GM18861 (cell line): ENCODE measurements at regions not wholly inside any gene's neighbourhood (a gene's known extent, or its start where the extent isn't known, plus 50 kb on each side); places are given as distances from the start of the nearest gene placed in this dataset.

Source experiments
- ATAC-seq: cut with Tn5 transposase; IDR thresholded peaks from one replicate; pipeline ENCODE4 v1.9.1; 2021; ENCODE audit not compliant: unreplicated experiment

GRCh38 chr18:24975496-24976372, 376.2 kb downstream of the ZNF521 start:
- ATAC-seq, result no peak

DNA sequence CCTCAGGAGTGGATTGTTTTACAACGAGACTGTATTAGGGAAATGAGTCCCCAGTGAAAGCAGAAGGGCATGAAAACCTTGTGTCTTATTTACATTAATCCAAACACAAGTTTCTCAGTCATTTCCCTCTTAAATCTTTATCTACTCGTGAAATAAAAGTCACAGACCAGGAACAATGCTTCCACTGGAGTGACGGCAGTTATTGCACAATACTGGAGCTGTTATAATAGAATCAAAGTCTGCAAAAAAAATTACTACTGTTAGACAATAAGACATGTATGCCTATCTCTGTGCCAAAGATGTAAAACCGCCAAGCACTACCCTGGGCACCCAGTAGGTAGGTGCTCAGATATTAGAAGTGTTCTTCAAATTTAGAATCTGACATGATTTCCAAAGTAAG, 375.5 kb downstream of the ZNF521 start:
- no peak for ATAC-seq

GRCh38 chr18:24979235-24979634, 372.7 kb downstream of the ZNF521 start:
- no peak for ATAC-seq

- ATAC-seq, result no peak
These were observed 369.1 kb downstream of the ZNF521 start for GRCh38 chr18:24982831-24983230.

DNA sequence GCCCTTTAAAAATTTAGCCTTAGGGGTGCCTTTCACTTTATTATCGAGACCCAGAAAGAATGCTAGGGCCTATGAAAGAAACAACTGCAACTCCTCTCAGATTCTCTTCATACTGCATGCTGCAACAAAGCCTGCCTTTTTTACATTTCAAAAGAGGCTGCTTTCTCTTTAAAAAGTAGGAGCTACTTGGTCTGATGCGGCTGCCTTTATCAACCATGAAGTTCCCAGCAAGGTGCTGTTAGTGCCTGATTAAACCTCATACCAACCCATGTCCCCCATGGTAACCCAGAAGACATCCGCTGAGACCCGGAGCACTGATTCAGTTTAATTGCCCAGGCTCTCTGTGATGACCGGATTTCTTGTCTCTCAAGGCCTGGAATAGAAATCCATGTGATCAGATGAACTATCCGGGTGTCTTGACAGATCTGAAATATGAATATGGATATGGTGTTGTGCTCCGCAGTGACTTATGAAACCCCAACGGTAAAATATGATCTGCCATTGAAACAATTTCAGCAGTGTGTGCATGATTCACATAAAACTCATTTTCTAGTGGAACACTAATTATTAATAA, 368.3 kb downstream of the ZNF521 start:
- no peak for ATAC-seq

DNA sequence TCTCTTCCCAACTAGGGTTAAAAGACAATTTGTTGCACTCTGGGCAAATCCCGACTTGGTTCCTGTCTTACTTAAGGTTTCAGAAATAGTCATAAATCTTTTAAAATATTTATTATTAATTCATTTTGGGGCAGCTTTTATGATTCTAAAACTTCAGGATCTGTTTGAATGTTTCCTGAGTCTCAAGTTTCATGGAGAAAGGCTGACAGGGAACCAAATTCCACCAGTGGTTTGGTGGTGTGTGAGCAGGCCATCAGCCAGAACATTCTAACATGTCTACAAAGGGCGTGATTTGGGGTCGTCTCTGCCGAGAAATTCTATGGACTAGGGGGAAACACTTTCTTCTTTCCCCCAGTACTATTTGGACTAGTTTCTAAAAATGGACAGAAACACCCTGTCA, 366.4 kb downstream of the ZNF521 start:
- ATAC-seq, result no peak

- no peak for ATAC-seq
These were observed 365.2 kb downstream of the ZNF521 start for GRCh38 chr18:24986666-24987302.

GRCh38 chr18:24987303-24988252, 364.4 kb downstream of the ZNF521 start:
- ATAC-seq, result no peak

- no peak for ATAC-seq
These were observed 363.6 kb downstream of the ZNF521 start for GRCh38 chr18:24988253-24988840.

DNA sequence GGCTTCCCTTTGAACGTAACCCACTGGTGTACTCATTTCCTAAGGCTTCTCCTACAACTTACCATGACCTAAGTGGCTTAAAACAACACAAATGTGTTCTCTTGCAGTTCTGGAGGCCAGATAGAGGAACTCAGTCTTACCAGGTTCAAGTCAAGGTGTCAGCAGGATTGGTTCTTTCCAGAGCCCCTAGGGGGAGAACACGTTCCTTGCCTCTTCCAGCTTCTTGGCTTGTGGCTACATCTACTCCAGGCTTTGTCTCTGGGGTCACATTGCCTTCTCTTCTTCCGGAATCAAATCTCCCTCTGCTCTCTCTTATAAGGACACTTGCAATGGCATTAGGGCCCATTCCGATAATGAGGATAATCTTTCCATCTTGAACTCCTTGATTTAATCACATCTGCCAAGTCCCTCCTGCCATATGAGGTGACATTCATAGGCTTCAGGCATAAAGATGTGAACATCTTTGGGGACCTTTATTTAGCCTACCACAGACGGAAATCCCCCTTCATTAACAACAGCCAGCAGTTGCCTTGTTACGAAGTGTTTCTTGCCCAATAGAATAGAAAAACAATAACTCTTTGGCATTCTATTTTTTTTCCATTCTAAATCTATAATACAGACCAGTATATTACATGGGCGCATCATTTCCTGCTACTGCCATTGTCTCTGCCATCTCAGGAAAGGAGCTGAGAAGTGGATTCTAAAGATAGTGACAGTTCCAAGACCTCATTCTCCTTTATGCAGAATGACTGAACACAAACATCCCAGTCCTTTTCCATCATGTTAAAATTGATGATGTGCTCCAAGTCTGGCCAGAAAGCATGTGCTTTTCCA, 362.0 kb downstream of the ZNF521 start:
- no peak for ATAC-seq

DNA sequence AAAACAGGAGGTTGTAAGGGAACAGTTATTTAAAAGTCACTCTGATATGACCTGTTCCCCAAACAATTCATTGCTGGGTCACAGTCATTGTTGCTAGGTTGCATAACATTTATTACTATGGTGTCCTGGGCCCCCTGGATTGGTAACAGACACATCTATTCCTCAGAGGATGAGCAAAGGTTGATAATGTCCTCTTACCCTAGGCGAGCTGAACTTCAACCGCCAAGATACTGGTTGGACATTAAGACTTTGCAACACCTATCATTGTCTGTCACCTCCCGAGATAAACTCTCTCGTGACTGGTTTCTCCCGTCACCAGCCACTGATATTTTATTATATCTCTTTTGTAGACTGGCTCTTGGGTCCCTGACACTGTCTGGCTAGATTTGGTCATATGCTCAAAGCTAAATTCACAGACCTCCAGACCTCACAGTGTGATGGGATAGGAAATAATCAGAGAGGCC, 361.3 kb downstream of the ZNF521 start:
- no peak for ATAC-seq

- no peak for ATAC-seq
These were observed 360.6 kb downstream of the ZNF521 start for GRCh38 chr18:24991141-24992060.

DNA sequence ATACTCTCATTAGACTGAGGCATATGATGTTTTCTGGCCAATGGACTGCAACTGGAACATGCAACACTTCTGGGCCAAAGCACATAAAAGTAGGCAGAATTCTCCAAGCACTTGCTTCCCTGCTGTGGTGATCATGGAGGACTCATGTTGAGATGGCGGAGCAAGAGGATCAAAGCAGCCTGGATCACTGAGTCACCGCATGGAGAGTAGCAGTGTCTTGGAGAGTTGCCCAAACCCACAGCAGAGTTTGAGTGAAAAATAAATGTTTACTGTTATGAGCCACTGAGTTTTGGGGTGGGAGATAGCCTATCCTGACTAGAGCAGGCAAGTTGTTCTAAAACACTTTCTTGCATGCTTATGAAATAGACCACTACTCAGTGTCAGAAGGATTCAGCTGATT, 359.5 kb downstream of the ZNF521 start:
- no peak for ATAC-seq

DNA sequence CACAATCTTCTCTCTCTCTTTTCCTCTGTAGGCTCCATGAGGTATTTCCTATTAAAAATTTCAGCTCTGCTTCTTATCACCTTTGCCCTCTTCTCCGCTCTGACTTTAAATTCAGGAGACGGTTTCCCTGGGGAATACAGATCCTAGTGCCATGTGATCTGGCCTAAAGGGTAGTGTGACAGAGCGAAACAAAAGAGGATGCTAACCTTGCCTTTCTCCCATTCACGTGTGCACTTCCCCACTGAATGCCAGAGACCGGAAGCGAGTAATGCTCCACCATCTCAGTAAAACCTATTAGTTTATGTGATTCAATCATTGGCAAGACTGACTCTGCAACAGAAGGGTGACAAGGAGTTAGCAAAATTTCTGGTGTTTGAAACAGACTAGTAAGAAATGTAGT, 358.3 kb downstream of the ZNF521 start:
- no peak for ATAC-seq

DNA sequence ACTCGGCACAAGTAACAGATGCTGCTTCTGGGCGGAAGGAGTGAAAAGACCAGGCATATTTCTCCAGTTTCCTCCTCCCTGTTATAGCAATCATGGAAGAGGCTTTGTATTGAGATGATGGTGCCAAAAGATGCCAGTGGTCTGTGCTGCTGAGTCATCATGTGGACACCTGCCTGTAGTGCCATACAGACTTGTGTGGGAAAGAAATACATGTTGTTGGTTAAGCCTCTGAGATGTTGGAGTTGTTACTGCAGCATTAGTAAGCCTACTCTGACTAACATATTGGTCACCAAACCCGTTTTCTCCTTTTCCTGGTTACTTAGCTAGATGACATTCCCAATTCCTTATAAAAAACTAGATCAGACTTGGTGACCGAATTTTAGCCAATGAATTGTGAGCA, 356.9 kb downstream of the ZNF521 start:
- ATAC-seq, result no peak

DNA sequence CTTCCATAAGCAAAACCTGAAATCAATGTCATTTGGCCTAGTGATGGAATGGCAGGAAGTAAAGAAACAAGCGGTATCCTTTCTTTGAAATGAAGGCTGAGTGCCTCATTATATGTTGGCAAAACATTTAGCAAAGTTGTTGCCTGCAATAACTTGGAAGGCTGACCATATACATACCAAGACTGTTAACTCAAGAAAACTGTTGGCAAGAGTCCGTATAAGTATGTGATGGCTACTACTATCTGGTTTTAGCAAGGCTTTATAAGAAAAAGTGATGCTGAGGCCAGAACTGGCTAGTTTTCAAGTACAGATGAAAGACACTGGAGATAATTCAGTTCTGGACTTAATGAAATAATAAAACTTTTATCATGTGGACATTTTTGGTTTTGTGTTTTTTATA, 356.2 kb downstream of the ZNF521 start:
- no peak for ATAC-seq

- ATAC-seq, result no peak
These were observed 352.2 kb downstream of the ZNF521 start for GRCh38 chr18:24999650-25000267.

DNA sequence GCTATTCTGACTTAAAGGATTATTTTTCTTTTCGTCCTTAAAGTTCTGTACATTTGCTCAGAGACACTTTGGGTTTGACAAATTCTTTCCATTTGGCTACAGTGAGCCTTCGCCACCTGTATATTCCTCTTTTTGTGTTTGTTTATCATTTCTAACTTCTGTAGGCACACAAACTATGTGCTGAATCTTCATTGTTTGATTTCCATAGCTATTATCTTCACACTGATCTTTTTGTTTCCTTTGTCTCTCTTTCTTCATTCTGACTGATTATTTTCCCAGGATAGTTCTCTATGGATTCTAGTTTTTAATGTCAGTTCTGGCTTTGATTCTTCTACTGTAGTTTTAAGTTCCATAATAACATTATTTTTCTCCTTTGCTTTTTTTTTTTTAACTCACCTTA, 350.2 kb downstream of the ZNF521 start:
- no peak for ATAC-seq
